HEK293T (cell line): ENCODE measurements at regions not wholly inside any gene's neighbourhood (a gene's known extent, or its start where the extent isn't known, plus 50 kb on each side); places are given as distances from the start of the nearest gene placed in this dataset.

Experiments used
- CTCF ChIA-PET: fragments of 350-600 bp; formaldehyde crosslinking; extraction: SDS; loops from one replicate; lab custom pipeline; 2021; ENCODE audit warnings: antibody characterized with exemption, inconsistent platforms; lab: Yijun Ruan, JAX
- POLR2A ChIA-PET: fragments of 350-600 bp; formaldehyde crosslinking; extraction: SDS; loops from one replicate; lab custom pipeline; 2020; ENCODE audit warnings: antibody characterized with exemption, inconsistent platforms; lab: Yijun Ruan, JAX
- DNase-seq: peaks from one replicate; pipeline ENCODE4 v3.0.0; 2012; ENCODE audit warnings: mixed read lengths; ENCODE audit errors: extremely low spot score
- ARNT ChIP-seq: fragments of 450-650 bp; IDR thresholded peaks from 2 replicates; pipeline ENCODE4 v1.6.1; 2017; ENCODE audit warnings: mild to moderate bottlenecking
- BHLHE40 ChIP-seq: fragments of 450-650 bp; IDR thresholded peaks from 2 replicates; pipeline ENCODE4 v1.6.1; 2016; ENCODE audit warnings: mild to moderate bottlenecking, moderate library complexity, borderline replicate concordance
- CTBP1 ChIP-seq: fragments of 450-650 bp; IDR thresholded peaks from 2 replicates; pipeline ENCODE4 v1.6.1; 2016; ENCODE audit warnings: borderline replicate concordance
- ELF4 ChIP-seq: fragments of 450-650 bp; IDR thresholded peaks from 2 replicates; pipeline ENCODE4 v1.6.1; 2017; ENCODE audit warnings: antibody characterized with exemption
- FOXA1 ChIP-seq: fragments of 450-650 bp; IDR thresholded peaks from 2 replicates; pipeline ENCODE4 v1.6.1; 2016; ENCODE audit warnings: mild to moderate bottlenecking
- FOXK2 ChIP-seq: fragments of 450-650 bp; IDR thresholded peaks from 2 replicates; pipeline ENCODE4 v1.6.1; 2016; ENCODE audit warnings: mild to moderate bottlenecking
- FOXM1 ChIP-seq: fragments of 450-650 bp; IDR thresholded peaks from 2 replicates; pipeline ENCODE4 v1.6.1; 2017; ENCODE audit warnings: mild to moderate bottlenecking, borderline replicate concordance
- HDGF ChIP-seq: fragments of 450-650 bp; IDR thresholded peaks from 2 replicates; pipeline ENCODE4 v1.6.1; 2017; ENCODE audit warnings: antibody characterized with exemption, borderline replicate concordance
- L3MBTL2 ChIP-seq: fragments of 450-650 bp; conservative IDR thresholded peaks from 2 replicates; pipeline ENCODE4 v1.6.1; 2016; ENCODE audit warnings: mild to moderate bottlenecking
- LEF1 ChIP-seq: fragments of 450-650 bp; IDR thresholded peaks from 2 replicates; pipeline ENCODE4 v1.6.1; 2017; ENCODE audit warnings: mild to moderate bottlenecking, borderline replicate concordance
- NFRKB ChIP-seq: fragments of 450-650 bp; IDR thresholded peaks from 2 replicates; pipeline ENCODE4 v1.6.1; 2016; ENCODE audit warnings: mild to moderate bottlenecking, moderate library complexity
- PKNOX1 ChIP-seq: fragments of 450-650 bp; IDR thresholded peaks from 2 replicates; pipeline ENCODE4 v1.6.1; 2016
- SP1 ChIP-seq: fragments of 450-650 bp; IDR thresholded peaks from 2 replicates; pipeline ENCODE4 v1.6.1; 2017
- SUZ12 ChIP-seq: fragments of 450-650 bp; IDR thresholded peaks from 2 replicates; pipeline ENCODE4 v1.6.1; 2016; ENCODE audit warnings: mild to moderate bottlenecking
- TARDBP ChIP-seq: fragments of 450-650 bp; IDR thresholded peaks from 2 replicates; pipeline ENCODE4 v1.6.1; 2016
- ZNF384 ChIP-seq: fragments of 450-650 bp; IDR thresholded peaks from 2 replicates; pipeline ENCODE4 v1.6.1; 2016

DNA sequence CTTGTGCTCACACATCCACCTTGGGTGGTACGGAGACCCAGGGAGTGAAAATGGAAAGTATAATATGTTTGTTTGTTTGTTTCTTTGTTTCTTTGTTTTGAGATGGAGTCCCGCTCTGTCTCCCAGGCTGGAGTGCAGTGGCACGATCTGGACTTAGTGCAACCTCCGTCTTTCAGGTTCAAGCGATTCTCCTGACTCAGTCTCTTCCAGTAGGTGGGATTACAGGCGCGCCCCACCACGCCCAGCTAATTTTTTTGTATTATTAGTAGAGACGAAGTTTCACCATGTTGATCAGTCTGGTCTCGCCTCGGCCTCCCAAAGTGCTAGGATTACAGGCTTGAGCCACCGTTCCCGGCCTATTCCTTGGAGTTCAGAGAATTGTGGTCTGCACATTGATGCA is 115.4 kb downstream of the TRIM27 start:
- CTCF ChIA-PET, result interaction anchor here (0.8 to 1.5 kb wide), 2 partner anchors 12 to 29 kb away, joined by 3 to 5 read pairs; no protein-coding TSS in a partner anchor
- TF ChIP-seq ELF4 (no peak), L3MBTL2 (no peak), FOXK2 (no peak), ZNF384 (no peak), FOXM1 (no peak), CTBP1 (no peak), SUZ12 (no peak), BHLHE40 (no peak), FOXA1 (no peak), PKNOX1 (no peak), LEF1 (no peak), SP1 (no peak), HDGF (no peak), TARDBP (no peak), NFRKB (no peak), ARNT (no peak)
- POLR2A ChIA-PET, result interaction anchor here (0.6 to 1.0 kb wide), 2 partner anchors 12 to 13 kb away, joined by 3 read pairs; no protein-coding TSS in a partner anchor
- DNase-seq, result no peak

DNA sequence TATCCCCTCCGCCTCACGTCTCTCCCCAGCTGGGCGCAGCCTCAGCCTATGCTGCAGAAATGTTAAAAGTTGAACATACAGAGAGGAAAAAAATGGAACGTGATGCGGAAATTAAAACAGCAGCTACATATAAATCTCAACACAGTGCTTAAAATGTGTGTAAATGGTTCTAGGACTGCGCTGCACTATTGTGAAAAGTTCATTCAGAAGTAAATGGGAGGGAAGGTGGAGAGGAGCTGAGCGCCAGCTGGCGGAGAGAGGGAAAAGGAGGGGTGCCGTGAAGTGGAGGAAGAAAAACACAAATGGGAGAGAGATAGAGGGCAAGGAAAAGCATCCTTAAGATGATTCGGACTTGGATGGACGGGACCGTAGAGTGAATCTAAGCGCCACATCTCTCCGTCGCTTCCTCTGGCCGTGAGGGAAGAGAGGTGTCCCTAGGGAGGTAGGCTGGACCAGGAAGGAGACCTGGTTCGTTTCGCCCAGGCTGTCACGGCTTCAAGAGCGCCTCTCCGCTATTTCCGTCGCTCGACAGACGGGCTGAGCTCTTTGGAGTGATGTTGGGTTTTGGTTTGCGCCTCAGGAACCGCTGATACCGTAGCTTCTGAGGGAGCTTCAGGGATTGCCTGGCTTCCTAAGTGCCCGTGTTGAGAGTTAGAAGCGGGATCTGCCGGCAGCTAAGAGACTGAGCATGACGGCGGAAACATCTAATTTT is 113.7 kb downstream of the TRIM27 start:
- ChIA-PET CTCF (interaction anchor here (0.6 to 2.1 kb wide), 6 partner anchors 27 to 1137 kb away, joined by 3 to 8 read pairs (median 4); no protein-coding TSS in a partner anchor), POLR2A (interaction anchor here (0.7 to 1.7 kb wide), 5 partner anchors 28 to 86 kb away, joined by 3 to 9 read pairs (median 7); no protein-coding TSS in a partner anchor)
- no peak for TF ChIP-seq LEF1
- TF ChIP-seq PKNOX1, result no peak
- TF ChIP-seq FOXK2, result no peak
- TF ChIP-seq FOXA1, result no peak
- peak; percentile 53; the same call in 1 of the 2 replicates for TF ChIP-seq CTBP1
- peak; percentile 66 for TF ChIP-seq L3MBTL2
- no peak for TF ChIP-seq ZNF384
- TF ChIP-seq SUZ12, result no peak
- no peak for TF ChIP-seq HDGF
- TF ChIP-seq SP1, result no peak
- TF ChIP-seq ARNT, result no peak
- peak; percentile 29 for DNase-seq

DNA sequence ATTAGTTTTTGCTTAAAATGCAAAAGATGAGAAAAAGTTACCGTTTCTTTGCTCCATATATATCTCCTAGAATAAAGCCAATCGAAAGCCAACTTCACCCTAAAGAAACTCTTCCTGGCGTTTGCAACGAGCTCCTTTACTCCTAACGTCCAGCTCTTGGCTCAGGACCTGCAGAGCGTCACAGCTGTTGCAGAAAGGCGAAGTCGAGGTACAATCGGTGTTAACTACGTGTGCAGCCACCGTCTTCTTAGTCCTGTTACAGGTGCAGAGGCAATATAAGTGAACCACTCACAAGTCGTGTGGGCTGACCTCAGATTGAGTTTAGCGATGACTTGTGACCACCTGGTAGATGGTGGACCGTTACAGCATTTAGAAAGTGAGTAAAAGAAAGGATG is 113.1 kb downstream of the TRIM27 start:
- DNase-seq, result no peak
- POLR2A ChIA-PET, result interaction anchor here (1.1 to 1.7 kb wide), 4 partner anchors 27 to 86 kb away, joined by 4 to 9 read pairs (median 8); no protein-coding TSS in a partner anchor
- CTCF ChIA-PET, result interaction anchor here (0.6 to 2.1 kb wide), 6 partner anchors 27 to 1137 kb away, joined by 3 to 8 read pairs (median 4); no protein-coding TSS in a partner anchor
- TF ChIP-seq ARNT (no peak), L3MBTL2 (peak; percentile 46), SUZ12 (no peak), ELF4 (no peak), FOXK2 (no peak)

GRCh38 chr6:28811873-28812272 is 111.9 kb downstream of the TRIM27 start:
- DNase-seq, result peak; percentile 22
- CTCF ChIA-PET, result interaction anchor here (0.5 to 2.1 kb wide), 2 partner anchors 12 to 26 kb away, joined by 3 to 8 read pairs; no protein-coding TSS in a partner anchor
- POLR2A ChIA-PET, result interaction anchor here (1.0 to 1.1 kb wide), 2 partner anchors 40 to 46 kb away, joined by 3 read pairs; no protein-coding TSS in a partner anchor
- TF ChIP-seq LEF1, result no peak
- peak; percentile 54 for TF ChIP-seq L3MBTL2

DNA sequence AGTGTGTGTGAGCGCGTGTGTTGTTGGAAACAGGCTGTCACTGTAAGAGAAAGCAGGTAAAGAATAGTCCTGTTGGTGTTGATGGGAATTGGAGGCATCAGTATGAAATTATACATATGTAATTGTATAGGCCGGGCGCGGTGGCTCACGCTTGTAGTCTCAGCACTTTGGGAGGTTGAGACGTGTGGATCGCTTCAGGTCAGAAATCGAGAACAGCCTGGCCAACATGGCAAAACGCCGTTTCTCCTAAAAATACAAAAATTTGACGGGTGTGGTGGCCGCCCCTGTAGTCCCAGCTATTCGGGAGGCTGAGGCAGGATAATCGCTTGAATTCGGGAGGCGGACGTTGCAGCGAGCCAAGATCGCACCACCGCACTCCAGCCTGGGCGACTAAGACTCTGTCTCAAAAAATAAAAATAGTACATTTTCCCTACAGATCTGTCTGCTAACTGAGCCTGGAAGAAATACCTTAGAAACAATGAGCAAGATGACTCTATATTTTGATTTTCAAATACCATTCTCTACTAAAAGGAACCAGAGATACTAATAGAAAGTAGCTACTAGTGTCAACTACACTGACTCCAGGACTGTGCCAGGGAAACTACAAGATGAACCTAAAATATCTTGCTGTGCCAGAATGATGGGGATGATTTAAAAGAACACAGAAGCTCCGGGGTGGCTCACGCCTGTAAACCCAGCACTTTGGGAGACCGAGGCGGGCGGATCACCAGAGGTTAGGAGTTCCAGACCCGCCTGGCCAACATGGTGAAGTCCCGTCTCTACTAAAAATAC is 110.8 kb downstream of the TRIM27 start:
- POLR2A ChIA-PET, result no interaction called here
- CTCF ChIA-PET, result no interaction called here
- DNase-seq, result no peak
- no peak for TF ChIP-seq BHLHE40
- TF ChIP-seq LEF1, result no peak
- TF ChIP-seq SP1, result no peak
- TF ChIP-seq FOXK2, result no peak
- no peak for TF ChIP-seq NFRKB

GRCh38 chr6:28814032-28814976 is 109.5 kb downstream of the TRIM27 start:
- peak; percentile 27 for DNase-seq
- ChIA-PET POLR2A (interaction anchor here (1.3 to 1.7 kb wide), 3 partner anchors 20 to 109 kb away, joined by 3 to 6 read pairs (median 6); partner anchors contain the start of gene TRIM27), CTCF (no interaction called here)
- TF ChIP-seq L3MBTL2 (peak; percentile 84), FOXM1 (no peak), LEF1 (no peak), NFRKB (no peak)
